UCSD-AML1 (cell line): ENCODE measurements at regions not wholly inside any gene's neighbourhood (a gene's known extent, or its start where the extent isn't known, plus 50 kb on each side); places are given as distances from the start of the nearest gene placed in this dataset.
"Not testable (repeated sequence)": the region's sequence is repeated elsewhere in the genome, so short reads cannot be mapped to it uniquely, and the experiment has no call there.

Experiments used
- DNase-seq: peaks from one replicate; lab custom pipeline; 2025; ENCODE audit not compliant: unreplicated experiment; lab: John Stamatoyannopoulos, UW

GRCh38 chr13:52565324-52565723 lies 76.9 kb upstream of the HNRNPA1L2 start:
- not testable (repeated sequence) for DNase-seq

- DNase-seq, result peak; percentile 19
Observed at GRCh38 chr13:52569904-52570602, 72.2 kb upstream of the HNRNPA1L2 start.

- not testable (repeated sequence) for DNase-seq
Observed at GRCh38 chr13:52571163-52571562, 71.1 kb upstream of the HNRNPA1L2 start.

GRCh38 chr13:52582962-52583361 lies 59.3 kb upstream of the HNRNPA1L2 start:
- not testable (repeated sequence) for DNase-seq
